Erythroblast (primary cell): ENCODE measurements at regions not wholly inside any gene's neighbourhood (a gene's known extent, or its start where the extent isn't known, plus 50 kb on each side); places are given as distances from the start of the nearest gene placed in this dataset.

ENCODE experiments used
- GATA1 ChIP-seq: IDR thresholded peaks from 2 replicates; pipeline ENCODE4 v1.6.1; 2011; ENCODE audit warnings: low read depth, mild to moderate bottlenecking, control low read depth, low read length, moderate library complexity
- POLR2A ChIP-seq: IDR thresholded peaks from 2 replicates; pipeline ENCODE4 v1.6.1; 2011; ENCODE audit warnings: mild to moderate bottlenecking, low read length

DNA sequence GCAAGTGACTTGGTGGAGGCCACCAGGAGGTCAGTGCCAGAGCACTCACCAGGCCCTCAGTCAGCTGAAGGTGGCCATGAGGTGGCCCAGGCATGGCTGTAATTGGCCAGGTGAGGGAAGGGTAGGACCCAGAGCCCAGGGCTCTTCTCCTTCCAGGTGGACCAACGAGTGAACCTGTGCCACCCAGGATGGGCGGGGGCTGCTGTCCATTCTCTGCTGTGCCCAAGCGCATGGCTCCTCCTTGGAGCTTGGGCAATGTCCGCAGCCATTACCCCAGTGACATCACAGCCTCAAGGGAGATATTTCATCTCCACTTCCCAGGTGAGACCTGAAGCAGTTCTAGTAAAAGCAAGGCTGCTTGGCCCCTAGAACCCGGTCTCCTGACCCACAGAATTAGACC is 303.0 kb upstream of the FOXF1 start:
- TF ChIP-seq POLR2A = no peak
- TF ChIP-seq GATA1 = no peak
